Thyroid gland (tissue), 4 donors: ENCODE measurements at regions not wholly inside any gene's neighbourhood (a gene's known extent, or its start where the extent isn't known, plus 50 kb on each side); places are given as distances from the start of the nearest gene placed in this dataset.
"Not testable (repeated sequence)": the region's sequence is repeated elsewhere in the genome, so short reads cannot be mapped to it uniquely, and the experiment has no call there.

Source experiments
- DNase-seq, 2 donors: peaks; one replicate each; pipeline ENCODE4 v3.0.0-alpha.2; 2019
- H3K27ac ChIP-seq, 3 donors: fragments of 200-600 bp; sonication (generic); 1 replicate in 2 of 3; 2 replicates in 1 of 3; pipeline ENCODE4 v1.5.1; 2016 to 2019; ENCODE audit warnings: mild to moderate bottlenecking in 1 of 3, moderate library complexity in 1 of 3
- H3K27me3 ChIP-seq: fragments of 200-600 bp; sonication (generic); one replicate; pipeline ENCODE4 v1.5.1; 2019
- H3K36me3 ChIP-seq, 2 donors: fragments of 200-600 bp; sonication (generic); one replicate each; pipeline ENCODE4 v1.5.1; 2016 to 2019
- H3K4me1 ChIP-seq, 2 donors: fragments of 200-600 bp; sonication (generic); one replicate each; pipeline ENCODE4 v1.5.1; 2017 to 2019
- H3K4me3 ChIP-seq, 3 donors: fragments of 200-600 bp; sonication (generic); replicated peaks in 1 of 3; 1 replicate in 2 of 3; 2 replicates in 1 of 3; pipeline ENCODE4 v1.5.1; 2016; ENCODE audit warnings: mild to moderate bottlenecking in 1 of 3
- H3K9me3 ChIP-seq: fragments of 200-600 bp; sonication (generic); one replicate; pipeline ENCODE4 v1.5.1; 2017
- CTCF ChIP-seq, 6 experiments: fragments of 200-600 bp in 3 of 6; fragments of 450-650 bp in 3 of 6; sonication (generic) in 3 of 6; IDR thresholded peaks; one replicate each; pipeline ENCODE4 v1.5.1; 2016 to 2019; ENCODE audit warnings: antibody characterized with exemption in 6 of 6, mild to moderate bottlenecking in 2 of 6, inconsistent platforms in 1 of 6, moderate library complexity in 1 of 6
- POLR2A ChIP-seq, 2 donors: fragments of 450-650 bp; IDR thresholded peaks; one replicate each; pipeline ENCODE4 v1.6.1; 2017; ENCODE audit warnings: antibody characterized with exemption in 2 of 2, mild to moderate bottlenecking in 2 of 2, moderate library complexity in 1 of 2
- WGBS, 2 donors: methylation state at CpG; one replicate each; pipeline ENCODE4 v1.1.5; 2017; 5-methylcytosine and 5-hydroxymethylcytosine counted together
- intact Hi-C: fragments of 100-400 bp; cut with DNase I; formaldehyde crosslinking; loops from one replicate; pipeline ENCODE4 v1.15.1; 2023

- intact Hi-C loops, result no loop called here
- Histone ChIP-seq H3K27me3 (no peaks in the 10 kb centered on the region), H3K4me1 (peaks cover 5 to 7% of the 10 kb centered on the region in 2 donors), H3K4me3 (no peak overlapping the region), H3K36me3 (no peaks in the 10 kb centered on the region), H3K27ac (no peak overlapping the region), H3K9me3 (no peaks in the 10 kb centered on the region)
- TF ChIP-seq CTCF (IDR thresholded peaks at IDR 0.05), result no peak
- TF ChIP-seq POLR2A (IDR thresholded peaks at IDR 0.05), result no peak
- DNase-seq, result no peak
- 73 to 84% methylated on average over 9 of the region's 9 CpGs for WGBS, 2 donors
Measured at GRCh38 chr18:47696870-47697269, 233.6 kb downstream of the SMAD2 start.

- DNase-seq, result no peak
- TF ChIP-seq CTCF (IDR thresholded peaks at IDR 0.05), result no peak
- Histone ChIP-seq H3K9me3 (no peaks in the 10 kb centered on the region), H3K27me3 (no peaks in the 10 kb centered on the region), H3K27ac (no peak overlapping the region), H3K36me3 (no peaks in the 10 kb centered on the region), H3K4me3 (no peak overlapping the region), H3K4me1 (peaks cover 11 to 19% of the 10 kb centered on the region in 2 donors)
- 85 to 93% methylated on average over 4 of the region's 4 CpGs for WGBS, 2 donors
- intact Hi-C loops, result no loop called here
Measured at GRCh38 chr18:47691611-47692010, 238.8 kb downstream of the SMAD2 start.

GRCh38 chr18:47690778-47691177, 239.7 kb downstream of the SMAD2 start:
- H3K36me3 ChIP-seq, H3K27ac ChIP-seq, DNase-seq, H3K4me3 ChIP-seq, H3K27me3 ChIP-seq, intact Hi-C loops, H3K9me3 ChIP-seq: not testable (repeated sequence)
- peaks cover 11 to 19% of the 10 kb centered on the region in 2 donors for H3K4me1 ChIP-seq
- WGBS, 2 donors, result 81 to 90% methylated on average over 3 of the region's 3 CpGs

DNA sequence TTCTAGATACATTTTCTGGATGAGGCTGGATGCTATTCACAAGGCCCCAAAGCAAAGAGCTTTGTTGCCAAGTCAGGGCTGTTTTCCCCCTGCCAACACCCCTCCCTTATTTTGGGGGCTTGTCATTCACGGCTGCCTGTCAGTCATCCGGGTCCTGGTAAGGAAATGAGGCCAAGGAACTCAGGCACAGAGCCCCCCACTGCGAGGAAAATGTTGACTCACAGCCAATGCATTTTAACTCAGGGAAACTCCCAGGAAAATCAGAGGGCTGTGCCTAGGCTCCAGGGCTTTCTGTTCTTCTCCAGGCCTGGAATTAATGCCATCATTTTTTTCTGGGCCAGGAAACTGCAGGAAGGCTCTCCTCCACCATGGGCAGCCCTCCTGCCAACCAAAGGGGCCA, 241.1 kb downstream of the SMAD2 start:
- Histone ChIP-seq H3K4me1 (peaks cover 11 to 19% of the 10 kb centered on the region in 2 donors), H3K27ac (no peak overlapping the region), H3K9me3 (no peaks in the 10 kb centered on the region), H3K4me3 (no peak overlapping the region), H3K27me3 (no peaks in the 10 kb centered on the region), H3K36me3 (no peaks in the 10 kb centered on the region)
- TF ChIP-seq POLR2A (IDR thresholded peaks at IDR 0.05), result no peak
- no peak for TF ChIP-seq CTCF (IDR thresholded peaks at IDR 0.05)
- no peak for DNase-seq
- WGBS, 2 donors, result 44 to 65% methylated on average over 3 of the region's 3 CpGs
- intact Hi-C loops, result no loop called here

- intact Hi-C loops, result no loop called here
- TF ChIP-seq CTCF (IDR thresholded peaks at IDR 0.05) (no peak), POLR2A (IDR thresholded peaks at IDR 0.05) (no peak)
- 89 to 90% methylated on average over 2 of the region's 2 CpGs for WGBS, 2 donors
Measured at GRCh38 chr18:47686806-47687205, 243.7 kb downstream of the SMAD2 start.

GRCh38 chr18:47683774-47684173, 246.7 kb downstream of the SMAD2 start:
- Histone ChIP-seq H3K36me3 (no peaks in the 10 kb centered on the region), H3K4me1 (no peaks in the 10 kb centered on the region), H3K27ac (no peak overlapping the region), H3K4me3 (no peak overlapping the region), H3K27me3 (no peaks in the 10 kb centered on the region), H3K9me3 (no peaks in the 10 kb centered on the region)
- intact Hi-C loops, result no loop called here
- no peak for TF ChIP-seq POLR2A (IDR thresholded peaks at IDR 0.05)
- DNase-seq, result no peak

More at GRCh38 chr18:47686806-47687205, 243.7 kb downstream of the SMAD2 start:
- no peaks in the 10 kb centered on the region for H3K36me3 ChIP-seq
- peaks cover 6 to 12% of the 10 kb centered on the region in 2 donors for H3K4me1 ChIP-seq
- H3K4me3 ChIP-seq, result no peak overlapping the region
- no peak overlapping the region for H3K27ac ChIP-seq
- DNase-seq, result no peak
- no peaks in the 10 kb centered on the region for H3K27me3 ChIP-seq
- H3K9me3 ChIP-seq, result no peaks in the 10 kb centered on the region
